ENCODE measurements at regions not wholly inside any gene's neighbourhood (a gene's known extent, or its start where the extent isn't known, plus 50 kb on each side); places are given as distances from the start of the nearest gene placed in this dataset.

- TF ChIP-seq ZNF219 (CRISPR knock-in tag; IDR thresholded peaks at IDR 0.05; ENCODE audit: borderline replicate concordance): no peak
- TF ChIP-seq, protein P1, sequence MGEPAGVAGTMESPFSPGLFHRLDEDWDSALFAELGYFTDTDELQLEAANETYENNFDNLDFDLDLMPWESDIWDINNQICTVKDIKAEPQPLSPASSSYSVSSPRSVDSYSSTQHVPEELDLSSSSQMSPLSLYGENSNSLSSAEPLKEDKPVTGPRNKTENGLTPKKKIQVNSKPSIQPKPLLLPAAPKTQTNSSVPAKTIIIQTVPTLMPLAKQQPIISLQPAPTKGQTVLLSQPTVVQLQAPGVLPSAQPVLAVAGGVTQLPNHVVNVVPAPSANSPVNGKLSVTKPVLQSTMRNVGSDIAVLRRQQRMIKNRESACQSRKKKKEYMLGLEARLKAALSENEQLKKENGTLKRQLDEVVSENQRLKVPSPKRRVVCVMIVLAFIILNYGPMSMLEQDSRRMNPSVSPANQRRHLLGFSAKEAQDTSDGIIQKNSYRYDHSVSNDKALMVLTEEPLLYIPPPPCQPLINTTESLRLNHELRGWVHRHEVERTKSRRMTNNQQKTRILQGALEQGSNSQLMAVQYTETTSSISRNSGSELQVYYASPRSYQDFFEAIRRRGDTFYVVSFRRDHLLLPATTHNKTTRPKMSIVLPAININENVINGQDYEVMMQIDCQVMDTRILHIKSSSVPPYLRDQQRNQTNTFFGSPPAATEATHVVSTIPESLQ (CRISPR knock-in tag; IDR thresholded peaks at IDR 0.05): no peak
- TF ChIP-seq NFATC4 (CRISPR knock-in tag; IDR thresholded peaks at IDR 0.05): no peak
Measured at GRCh38 chr5:116989995-116990394, 415.4 kb upstream of the SEMA6A start (continued).

DNA sequence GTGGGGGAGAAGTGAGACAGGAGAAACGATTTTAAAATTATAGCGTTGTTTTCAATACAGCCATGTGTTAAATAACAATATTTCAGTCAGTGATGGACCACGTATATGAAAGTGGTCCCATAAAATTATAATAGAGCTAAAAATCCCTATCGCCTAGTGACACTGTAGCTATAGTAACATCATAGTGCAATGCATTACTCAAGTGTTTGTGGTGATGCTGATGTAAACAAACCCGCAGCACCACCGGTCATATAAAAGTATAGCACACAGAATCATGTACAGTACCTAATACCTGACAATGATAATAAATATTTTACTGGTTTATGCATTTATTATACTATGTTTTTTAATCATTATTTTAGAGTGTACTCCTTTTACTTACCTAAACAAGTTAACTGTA is 407.4 kb upstream of the SEMA6A start:
- ChIA-PET POLR2A (no interaction called here), CTCF (no interaction called here)
- H3K27me3 Mint-ChIP-seq (ENCODE audit: low read depth): no peaks in the 10 kb centered on the region
- H3K27ac Mint-ChIP-seq: no peak overlapping the region
- DNase-seq (ENCODE audit: low spot score) (no peak), ATAC-seq (no peak)
- no peaks in the 10 kb centered on the region for H3K4me1 Mint-ChIP-seq
- TF ChIP-seq ZBTB43 (CRISPR knock-in tag; IDR thresholded peaks at IDR 0.05): no peak
- no peak for TF ChIP-seq FOXK1 (CRISPR knock-in tag; IDR thresholded peaks at IDR 0.05)
- no peak for TF ChIP-seq SP1 (CRISPR knock-in tag; conservative IDR thresholded peaks at IDR 0.05)
- peaks cover 7% of the 10 kb centered on the region for H3K9me3 Mint-ChIP-seq
- no peak overlapping the region for H3K4me3 Mint-ChIP-seq
- peaks cover 6% of the 10 kb centered on the region for H3K36me3 Mint-ChIP-seq

- H3K27ac Mint-ChIP-seq: no peak overlapping the region
- H3K4me3 Mint-ChIP-seq: no peak overlapping the region
- no peaks in the 10 kb centered on the region for H3K9me3 Mint-ChIP-seq
- no peak for ATAC-seq
- DNase-seq (ENCODE audit: low spot score): no peak
- H3K4me1 Mint-ChIP-seq: no peaks in the 10 kb centered on the region
- no peaks in the 10 kb centered on the region for H3K36me3 Mint-ChIP-seq
- TF ChIP-seq MYBL2 (CRISPR knock-in tag; IDR thresholded peaks at IDR 0.05) (no peak), TP53 (CRISPR knock-in tag; IDR thresholded peaks at IDR 0.05) (no peak)
- H3K27me3 Mint-ChIP-seq (ENCODE audit: low read depth): no peaks in the 10 kb centered on the region
- CTCF ChIA-PET: no interaction called here
- POLR2A ChIA-PET: no interaction called here
Measured at GRCh38 chr5:116980581-116980980, 406.0 kb upstream of the SEMA6A start.

- ChIA-PET POLR2A (no interaction called here), CTCF (no interaction called here)
- no peak overlapping the region for H3K4me3 Mint-ChIP-seq
- H3K4me1 Mint-ChIP-seq: no peaks in the 10 kb centered on the region
- H3K9me3 Mint-ChIP-seq: peaks cover 20% of the 10 kb centered on the region
- no peak overlapping the region for H3K27ac Mint-ChIP-seq
- DNase-seq (ENCODE audit: low spot score) (no peak), ATAC-seq (no peak)
- peaks cover 4% of the 10 kb centered on the region for H3K36me3 Mint-ChIP-seq
- H3K27me3 Mint-ChIP-seq (ENCODE audit: low read depth): no peaks in the 10 kb centered on the region
- TF ChIP-seq, protein P2, sequence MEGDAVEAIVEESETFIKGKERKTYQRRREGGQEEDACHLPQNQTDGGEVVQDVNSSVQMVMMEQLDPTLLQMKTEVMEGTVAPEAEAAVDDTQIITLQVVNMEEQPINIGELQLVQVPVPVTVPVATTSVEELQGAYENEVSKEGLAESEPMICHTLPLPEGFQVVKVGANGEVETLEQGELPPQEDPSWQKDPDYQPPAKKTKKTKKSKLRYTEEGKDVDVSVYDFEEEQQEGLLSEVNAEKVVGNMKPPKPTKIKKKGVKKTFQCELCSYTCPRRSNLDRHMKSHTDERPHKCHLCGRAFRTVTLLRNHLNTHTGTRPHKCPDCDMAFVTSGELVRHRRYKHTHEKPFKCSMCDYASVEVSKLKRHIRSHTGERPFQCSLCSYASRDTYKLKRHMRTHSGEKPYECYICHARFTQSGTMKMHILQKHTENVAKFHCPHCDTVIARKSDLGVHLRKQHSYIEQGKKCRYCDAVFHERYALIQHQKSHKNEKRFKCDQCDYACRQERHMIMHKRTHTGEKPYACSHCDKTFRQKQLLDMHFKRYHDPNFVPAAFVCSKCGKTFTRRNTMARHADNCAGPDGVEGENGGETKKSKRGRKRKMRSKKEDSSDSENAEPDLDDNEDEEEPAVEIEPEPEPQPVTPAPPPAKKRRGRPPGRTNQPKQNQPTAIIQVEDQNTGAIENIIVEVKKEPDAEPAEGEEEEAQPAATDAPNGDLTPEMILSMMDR (IDR thresholded peaks at IDR 0.05): no peak
- TF ChIP-seq SP1 (CRISPR knock-in tag; conservative IDR thresholded peaks at IDR 0.05) (no peak), KAT7 (CRISPR knock-in tag; IDR thresholded peaks at IDR 0.05; ENCODE audit: borderline replicate concordance) (no peak), GTF2I (CRISPR knock-in tag; conservative IDR thresholded peaks at IDR 0.05) (no peak), ETV6 (CRISPR knock-in tag; IDR thresholded peaks at IDR 0.05) (no peak), PRRX2 (CRISPR knock-in tag; IDR thresholded peaks at IDR 0.05) (no peak), NR1H2 (CRISPR knock-in tag; IDR thresholded peaks at IDR 0.05) (no peak), TEAD4 (CRISPR knock-in tag; IDR thresholded peaks at IDR 0.05) (no peak)
- TF ChIP-seq, protein P3, sequence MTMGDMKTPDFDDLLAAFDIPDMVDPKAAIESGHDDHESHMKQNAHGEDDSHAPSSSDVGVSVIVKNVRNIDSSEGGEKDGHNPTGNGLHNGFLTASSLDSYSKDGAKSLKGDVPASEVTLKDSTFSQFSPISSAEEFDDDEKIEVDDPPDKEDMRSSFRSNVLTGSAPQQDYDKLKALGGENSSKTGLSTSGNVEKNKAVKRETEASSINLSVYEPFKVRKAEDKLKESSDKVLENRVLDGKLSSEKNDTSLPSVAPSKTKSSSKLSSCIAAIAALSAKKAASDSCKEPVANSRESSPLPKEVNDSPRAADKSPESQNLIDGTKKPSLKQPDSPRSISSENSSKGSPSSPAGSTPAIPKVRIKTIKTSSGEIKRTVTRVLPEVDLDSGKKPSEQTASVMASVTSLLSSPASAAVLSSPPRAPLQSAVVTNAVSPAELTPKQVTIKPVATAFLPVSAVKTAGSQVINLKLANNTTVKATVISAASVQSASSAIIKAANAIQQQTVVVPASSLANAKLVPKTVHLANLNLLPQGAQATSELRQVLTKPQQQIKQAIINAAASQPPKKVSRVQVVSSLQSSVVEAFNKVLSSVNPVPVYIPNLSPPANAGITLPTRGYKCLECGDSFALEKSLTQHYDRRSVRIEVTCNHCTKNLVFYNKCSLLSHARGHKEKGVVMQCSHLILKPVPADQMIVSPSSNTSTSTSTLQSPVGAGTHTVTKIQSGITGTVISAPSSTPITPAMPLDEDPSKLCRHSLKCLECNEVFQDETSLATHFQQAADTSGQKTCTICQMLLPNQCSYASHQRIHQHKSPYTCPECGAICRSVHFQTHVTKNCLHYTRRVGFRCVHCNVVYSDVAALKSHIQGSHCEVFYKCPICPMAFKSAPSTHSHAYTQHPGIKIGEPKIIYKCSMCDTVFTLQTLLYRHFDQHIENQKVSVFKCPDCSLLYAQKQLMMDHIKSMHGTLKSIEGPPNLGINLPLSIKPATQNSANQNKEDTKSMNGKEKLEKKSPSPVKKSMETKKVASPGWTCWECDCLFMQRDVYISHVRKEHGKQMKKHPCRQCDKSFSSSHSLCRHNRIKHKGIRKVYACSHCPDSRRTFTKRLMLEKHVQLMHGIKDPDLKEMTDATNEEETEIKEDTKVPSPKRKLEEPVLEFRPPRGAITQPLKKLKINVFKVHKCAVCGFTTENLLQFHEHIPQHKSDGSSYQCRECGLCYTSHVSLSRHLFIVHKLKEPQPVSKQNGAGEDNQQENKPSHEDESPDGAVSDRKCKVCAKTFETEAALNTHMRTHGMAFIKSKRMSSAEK (CRISPR knock-in tag; IDR thresholded peaks at IDR 0.05; ENCODE audit: borderline replicate concordance): no peak
- TF ChIP-seq, protein P4, sequence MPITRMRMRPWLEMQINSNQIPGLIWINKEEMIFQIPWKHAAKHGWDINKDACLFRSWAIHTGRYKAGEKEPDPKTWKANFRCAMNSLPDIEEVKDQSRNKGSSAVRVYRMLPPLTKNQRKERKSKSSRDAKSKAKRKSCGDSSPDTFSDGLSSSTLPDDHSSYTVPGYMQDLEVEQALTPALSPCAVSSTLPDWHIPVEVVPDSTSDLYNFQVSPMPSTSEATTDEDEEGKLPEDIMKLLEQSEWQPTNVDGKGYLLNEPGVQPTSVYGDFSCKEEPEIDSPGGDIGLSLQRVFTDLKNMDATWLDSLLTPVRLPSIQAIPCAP (CRISPR knock-in tag; IDR thresholded peaks at IDR 0.05): no peak
- TF ChIP-seq, protein P1 (CRISPR knock-in tag; IDR thresholded peaks at IDR 0.05): no peak
- TF ChIP-seq, protein P5, sequence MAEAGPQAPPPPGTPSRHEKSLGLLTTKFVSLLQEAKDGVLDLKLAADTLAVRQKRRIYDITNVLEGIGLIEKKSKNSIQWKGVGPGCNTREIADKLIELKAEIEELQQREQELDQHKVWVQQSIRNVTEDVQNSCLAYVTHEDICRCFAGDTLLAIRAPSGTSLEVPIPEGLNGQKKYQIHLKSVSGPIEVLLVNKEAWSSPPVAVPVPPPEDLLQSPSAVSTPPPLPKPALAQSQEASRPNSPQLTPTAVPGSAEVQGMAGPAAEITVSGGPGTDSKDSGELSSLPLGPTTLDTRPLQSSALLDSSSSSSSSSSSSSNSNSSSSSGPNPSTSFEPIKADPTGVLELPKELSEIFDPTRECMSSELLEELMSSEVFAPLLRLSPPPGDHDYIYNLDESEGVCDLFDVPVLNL (CRISPR knock-in tag; IDR thresholded peaks at IDR 0.05; ENCODE audit: borderline replicate concordance, low read depth): no peak
Measured at GRCh38 chr5:116976767-116977166, 402.1 kb upstream of the SEMA6A start.
